OCI-LY3 (cell line): ENCODE measurements at regions not wholly inside any gene's neighbourhood (a gene's known extent, or its start where the extent isn't known, plus 50 kb on each side); places are given as distances from the start of the nearest gene placed in this dataset.

Source experiments
- H2AFZ ChIP-seq: fragments of 200-600, 300-600 bp; shearing (Covaris generic); 2 replicates; pipeline ENCODE4 v1.6.0; 2014; ENCODE audit warnings: antibody characterized with exemption, low read depth, low read length
- H3K27ac ChIP-seq: fragments of 200-600, 300-600 bp; sonication (generic); 2 replicates; pipeline ENCODE4 v1.5.1; 2014; ENCODE audit warnings: mild to moderate bottlenecking, low read length, moderate library complexity, mixed read lengths
- H3K27me3 ChIP-seq: fragments of 200-600, 300-600 bp; sonication (generic); 2 replicates; pipeline ENCODE4 v1.6.1; 2014; ENCODE audit warnings: low read depth, low read length, mixed read lengths
- H3K36me3 ChIP-seq: fragments of 200-600, 300-600 bp; sonication (generic); replicated peaks from 2 replicates; pipeline ENCODE3; 2014; ENCODE audit warnings: low read depth, low read length, mixed read lengths
- H3K4me1 ChIP-seq: fragments of 300-600, 200-600 bp; sonication (generic); 2 replicates; pipeline ENCODE4 v1.6.1; 2014; ENCODE audit warnings: low read length, mixed read lengths
- H3K4me2 ChIP-seq: fragments of 200-600, 300-600 bp; sonication (generic); 2 replicates; pipeline ENCODE4 v1.6.1; 2014; ENCODE audit warnings: low read length, mixed read lengths
- H3K4me3 ChIP-seq: fragments of 300-600, 200-600 bp; sonication (generic); 2 replicates; pipeline ENCODE4 v1.5.1; 2014; ENCODE audit warnings: antibody characterized with exemption, mild to moderate bottlenecking, low read length, moderate library complexity
- H3K79me2 ChIP-seq: fragments of 300-600, 200-600 bp; shearing (Covaris generic); 2 replicates; pipeline ENCODE4 v1.6.1; 2014; ENCODE audit warnings: mild to moderate bottlenecking, low read length, mixed read lengths
- H3K9ac ChIP-seq: fragments of 300-600, 200-600 bp; shearing (Covaris generic); 2 replicates; pipeline ENCODE4 v1.6.0; 2014; ENCODE audit warnings: mild to moderate bottlenecking, low read length, moderate library complexity
- H3K9me3 ChIP-seq: fragments of 200-600, 300-600 bp; shearing (Covaris generic); 2 replicates; pipeline ENCODE4 v1.6.1; 2014; ENCODE audit warnings: low read length, mixed read lengths; ENCODE audit not compliant: insufficient read depth
- H4K20me1 ChIP-seq: fragments of 200-600, 300-600 bp; sonication (generic); 2 replicates; pipeline ENCODE4 v1.6.1; 2016; ENCODE audit warnings: low read length, mixed read lengths; ENCODE audit not compliant: insufficient read depth
- EZH2phosphoT487 ChIP-seq: fragments of 200-600 bp; shearing (Covaris generic); IDR thresholded peaks from 2 replicates; pipeline ENCODE4 v1.6.1; 2018; ENCODE audit warnings: antibody characterized with exemption, mixed run types, low read depth
- TF ChIP-seq, protein P1 (sequence below): fragments of 200-600, 300-600 bp; sonication (generic); IDR thresholded peaks from 2 replicates; pipeline ENCODE4 v1.5.1; 2014; ENCODE audit warnings: antibody characterized with exemption, low read length, low read depth

GRCh38 chr4:138521809-138522208 is 279.7 kb upstream of the SLC7A11 start:
- no peaks in the 10 kb centered on the region for H3K9me3 ChIP-seq
- H3K4me2 ChIP-seq: no peak overlapping the region
- H3K4me3 ChIP-seq: no peak overlapping the region
- H3K27ac ChIP-seq: no peak overlapping the region
- TF ChIP-seq, protein P1, sequence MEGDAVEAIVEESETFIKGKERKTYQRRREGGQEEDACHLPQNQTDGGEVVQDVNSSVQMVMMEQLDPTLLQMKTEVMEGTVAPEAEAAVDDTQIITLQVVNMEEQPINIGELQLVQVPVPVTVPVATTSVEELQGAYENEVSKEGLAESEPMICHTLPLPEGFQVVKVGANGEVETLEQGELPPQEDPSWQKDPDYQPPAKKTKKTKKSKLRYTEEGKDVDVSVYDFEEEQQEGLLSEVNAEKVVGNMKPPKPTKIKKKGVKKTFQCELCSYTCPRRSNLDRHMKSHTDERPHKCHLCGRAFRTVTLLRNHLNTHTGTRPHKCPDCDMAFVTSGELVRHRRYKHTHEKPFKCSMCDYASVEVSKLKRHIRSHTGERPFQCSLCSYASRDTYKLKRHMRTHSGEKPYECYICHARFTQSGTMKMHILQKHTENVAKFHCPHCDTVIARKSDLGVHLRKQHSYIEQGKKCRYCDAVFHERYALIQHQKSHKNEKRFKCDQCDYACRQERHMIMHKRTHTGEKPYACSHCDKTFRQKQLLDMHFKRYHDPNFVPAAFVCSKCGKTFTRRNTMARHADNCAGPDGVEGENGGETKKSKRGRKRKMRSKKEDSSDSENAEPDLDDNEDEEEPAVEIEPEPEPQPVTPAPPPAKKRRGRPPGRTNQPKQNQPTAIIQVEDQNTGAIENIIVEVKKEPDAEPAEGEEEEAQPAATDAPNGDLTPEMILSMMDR: no peak
- no peak for TF ChIP-seq EZH2phosphoT487
- 0 out of 2 replicates have a peak, but pooled peaks cover 2% of the 10 kb centered on the region for H3K4me1 ChIP-seq
- H2AFZ ChIP-seq: peak overlapping the region; percentile 26; the same call in 1 of the 2 replicates
- H3K79me2 ChIP-seq: no peaks in the 10 kb centered on the region
- no peak overlapping the region for H3K9ac ChIP-seq
- no peaks in the 10 kb centered on the region for H4K20me1 ChIP-seq
- H3K36me3 ChIP-seq: no peaks in the 10 kb centered on the region
- no peaks in the 10 kb centered on the region for H3K27me3 ChIP-seq

- Histone ChIP-seq H3K79me2 (no peaks in the 10 kb centered on the region), H3K36me3 (no peaks in the 10 kb centered on the region), H3K4me3 (no peak overlapping the region), H3K4me2 (no peak overlapping the region), H3K9ac (no peak overlapping the region), H3K27ac (no peak overlapping the region), H2AFZ (no peak overlapping the region), H3K9me3 (no peaks in the 10 kb centered on the region), H3K27me3 (no peaks in the 10 kb centered on the region), H4K20me1 (no peaks in the 10 kb centered on the region), H3K4me1 (0 out of 2 replicates have a peak, but pooled peaks cover 2% of the 10 kb centered on the region)
- no peak for TF ChIP-seq EZH2phosphoT487
- TF ChIP-seq, protein P1: no peak
Observed at GRCh38 chr4:138519436-138519835, 277.3 kb upstream of the SLC7A11 start.

DNA sequence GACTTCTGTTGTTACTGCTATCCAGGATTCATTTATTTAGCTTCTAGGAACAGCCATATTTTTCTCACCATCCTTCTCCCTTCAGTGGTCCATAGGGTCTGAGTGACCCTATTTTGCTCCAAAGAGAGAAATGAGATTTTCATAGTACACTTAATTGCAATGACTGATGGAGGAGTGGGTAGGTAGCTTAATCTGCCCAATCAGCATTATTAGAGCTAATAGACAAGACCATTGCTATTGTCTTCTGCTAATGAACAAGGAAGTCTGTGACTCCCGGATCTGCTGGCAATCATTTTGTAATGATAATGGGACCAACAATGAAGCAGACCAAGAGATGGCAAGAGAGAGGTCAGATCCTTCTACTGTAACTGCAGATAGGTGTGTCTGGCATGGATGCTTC is 271.4 kb upstream of the SLC7A11 start:
- Histone ChIP-seq H2AFZ (no peak overlapping the region), H3K4me3 (no peak overlapping the region), H4K20me1 (no peaks in the 10 kb centered on the region), H3K4me2 (no peak overlapping the region), H3K27me3 (0 out of 2 replicates have a peak, but pooled peaks cover 6% of the 10 kb centered on the region), H3K4me1 (0 out of 2 replicates have a peak, but pooled peaks cover 2% of the 10 kb centered on the region), H3K9ac (no peak overlapping the region), H3K9me3 (no peaks in the 10 kb centered on the region), H3K36me3 (no peaks in the 10 kb centered on the region), H3K27ac (no peak overlapping the region), H3K79me2 (no peaks in the 10 kb centered on the region)
- TF ChIP-seq, protein P1: no peak
- no peak for TF ChIP-seq EZH2phosphoT487

DNA sequence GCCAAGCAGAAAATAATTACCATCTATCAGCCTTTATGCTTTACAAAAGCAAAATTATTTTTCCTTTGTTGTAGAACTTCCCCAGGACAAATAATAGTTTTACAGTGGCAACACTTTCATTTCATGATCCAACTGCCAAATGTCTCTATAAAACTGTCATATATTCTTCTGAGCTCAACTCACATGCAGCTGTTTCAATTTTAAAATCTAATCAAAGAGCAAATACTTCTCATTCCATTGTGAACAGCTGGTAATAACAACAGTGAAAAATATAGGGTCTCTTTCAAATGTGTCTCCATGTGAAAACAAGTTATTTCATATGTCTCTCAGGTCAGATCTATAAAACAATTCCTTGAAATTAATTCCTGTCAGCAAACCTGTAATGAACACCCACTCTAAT is 270.6 kb upstream of the SLC7A11 start:
- Histone ChIP-seq H3K4me1 (0 out of 2 replicates have a peak, but pooled peaks cover 2% of the 10 kb centered on the region), H3K79me2 (no peaks in the 10 kb centered on the region), H3K9ac (no peak overlapping the region), H4K20me1 (no peaks in the 10 kb centered on the region), H3K4me3 (no peak overlapping the region), H3K36me3 (no peaks in the 10 kb centered on the region), H3K27ac (no peak overlapping the region), H3K4me2 (no peak overlapping the region), H3K27me3 (0 out of 2 replicates have a peak, but pooled peaks cover 6% of the 10 kb centered on the region), H2AFZ (no peak overlapping the region), H3K9me3 (no peaks in the 10 kb centered on the region)
- TF ChIP-seq EZH2phosphoT487: no peak
- TF ChIP-seq, protein P1: no peak
